ENCODE measurements at regions not wholly inside any gene's neighbourhood (a gene's known extent, or its start where the extent isn't known, plus 50 kb on each side); places are given as distances from the start of the nearest gene placed in this dataset.

GRCh38 chr7:13189668-13190067, 502.2 kb downstream of the ARL4A start:
- Histone ChIP-seq H3K79me2 (ENCODE audit: control insufficient read depth, low read length) (no peaks in the 10 kb centered on the region), H3K4me1 (ENCODE audit: control insufficient read depth, low read length) (no peaks in the 10 kb centered on the region), H3K9me3 (ENCODE audit: control insufficient read depth, insufficient read depth, low read length) (no peaks in the 10 kb centered on the region), H3K36me3 (ENCODE audit: control insufficient read depth, low read length) (no peaks in the 10 kb centered on the region), H3K4me2 (ENCODE audit: low read length) (no peak overlapping the region), H3K4me3 (ENCODE audit: low read length) (no peak overlapping the region), H3K27ac (ENCODE audit: low read depth, low read length) (no peak overlapping the region), H4K20me1 (ENCODE audit: control insufficient read depth, insufficient read depth, low read depth, low read length) (no peaks in the 10 kb centered on the region), H3K9me2 (replicated peaks; ENCODE audit: control insufficient read depth, low read length) (no peaks in the 10 kb centered on the region), H3F3A (ENCODE audit: control insufficient read depth, insufficient read depth) (no peaks in the 10 kb centered on the region), H3K27me3 (ENCODE audit: control insufficient read depth, low read length) (no peaks in the 10 kb centered on the region)
- TF ChIP-seq, protein P1, sequence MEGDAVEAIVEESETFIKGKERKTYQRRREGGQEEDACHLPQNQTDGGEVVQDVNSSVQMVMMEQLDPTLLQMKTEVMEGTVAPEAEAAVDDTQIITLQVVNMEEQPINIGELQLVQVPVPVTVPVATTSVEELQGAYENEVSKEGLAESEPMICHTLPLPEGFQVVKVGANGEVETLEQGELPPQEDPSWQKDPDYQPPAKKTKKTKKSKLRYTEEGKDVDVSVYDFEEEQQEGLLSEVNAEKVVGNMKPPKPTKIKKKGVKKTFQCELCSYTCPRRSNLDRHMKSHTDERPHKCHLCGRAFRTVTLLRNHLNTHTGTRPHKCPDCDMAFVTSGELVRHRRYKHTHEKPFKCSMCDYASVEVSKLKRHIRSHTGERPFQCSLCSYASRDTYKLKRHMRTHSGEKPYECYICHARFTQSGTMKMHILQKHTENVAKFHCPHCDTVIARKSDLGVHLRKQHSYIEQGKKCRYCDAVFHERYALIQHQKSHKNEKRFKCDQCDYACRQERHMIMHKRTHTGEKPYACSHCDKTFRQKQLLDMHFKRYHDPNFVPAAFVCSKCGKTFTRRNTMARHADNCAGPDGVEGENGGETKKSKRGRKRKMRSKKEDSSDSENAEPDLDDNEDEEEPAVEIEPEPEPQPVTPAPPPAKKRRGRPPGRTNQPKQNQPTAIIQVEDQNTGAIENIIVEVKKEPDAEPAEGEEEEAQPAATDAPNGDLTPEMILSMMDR (IDR thresholded peaks at IDR 0.05; ENCODE audit: low read depth, low read length, poor library complexity, severe bottlenecking): no peak
- no peak for TF ChIP-seq EZH2phosphoT487 (IDR thresholded peaks at IDR 0.05; ENCODE audit: borderline replicate concordance, low read length)

DNA sequence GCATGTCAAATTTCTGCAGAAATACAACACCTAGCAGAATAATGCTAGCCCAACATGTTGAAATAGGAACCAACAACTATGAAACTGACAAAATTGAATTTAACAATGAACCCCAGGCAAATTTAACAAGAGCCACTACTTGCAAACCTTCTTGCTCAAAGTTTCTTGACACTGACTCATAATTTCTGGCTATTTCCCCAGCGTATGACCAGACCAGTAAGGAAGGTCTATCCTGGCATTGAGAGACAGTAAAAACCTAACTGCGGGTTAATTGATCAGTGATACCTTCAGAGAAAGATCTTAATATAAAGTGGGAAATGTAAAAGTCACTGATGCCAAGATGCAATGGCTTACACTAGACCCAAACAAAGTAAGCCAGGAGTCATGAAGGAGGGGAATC, 510.1 kb downstream of the ARL4A start:
- no peaks in the 10 kb centered on the region for H3K9me3 ChIP-seq (ENCODE audit: control insufficient read depth, insufficient read depth, low read length)

GRCh38 chr7:13198036-13198435, 510.6 kb downstream of the ARL4A start:
- Histone ChIP-seq H3F3A (ENCODE audit: control insufficient read depth, insufficient read depth) (no peaks in the 10 kb centered on the region), H3K36me3 (ENCODE audit: control insufficient read depth, low read length) (no peaks in the 10 kb centered on the region), H3K79me2 (ENCODE audit: control insufficient read depth, low read length) (no peaks in the 10 kb centered on the region), H3K4me1 (ENCODE audit: control insufficient read depth, low read length) (no peaks in the 10 kb centered on the region), H3K4me2 (ENCODE audit: low read length) (no peak overlapping the region), H3K9me2 (replicated peaks; ENCODE audit: control insufficient read depth, low read length) (no peaks in the 10 kb centered on the region), H4K20me1 (ENCODE audit: control insufficient read depth, insufficient read depth, low read depth, low read length) (no peaks in the 10 kb centered on the region), H3K27ac (ENCODE audit: low read depth, low read length) (no peak overlapping the region), H3K27me3 (ENCODE audit: control insufficient read depth, low read length) (no peaks in the 10 kb centered on the region), H3K9me3 (ENCODE audit: control insufficient read depth, insufficient read depth, low read length) (no peaks in the 10 kb centered on the region), H3K4me3 (ENCODE audit: low read length) (no peak overlapping the region)
- TF ChIP-seq, protein P1 (IDR thresholded peaks at IDR 0.05; ENCODE audit: low read depth, low read length, poor library complexity, severe bottlenecking): no peak
- no peak for TF ChIP-seq EZH2phosphoT487 (IDR thresholded peaks at IDR 0.05; ENCODE audit: borderline replicate concordance, low read length)

More for the DNA sequence above, 510.1 kb downstream of the ARL4A start:
- Histone ChIP-seq H3K4me3 (ENCODE audit: low read length) (no peak overlapping the region), H3F3A (ENCODE audit: control insufficient read depth, insufficient read depth) (no peaks in the 10 kb centered on the region), H3K27ac (ENCODE audit: low read depth, low read length) (no peak overlapping the region), H3K4me2 (ENCODE audit: low read length) (no peak overlapping the region), H3K4me1 (ENCODE audit: control insufficient read depth, low read length) (no peaks in the 10 kb centered on the region), H3K9me2 (replicated peaks; ENCODE audit: control insufficient read depth, low read length) (no peaks in the 10 kb centered on the region), H3K27me3 (ENCODE audit: control insufficient read depth, low read length) (no peaks in the 10 kb centered on the region), H3K36me3 (ENCODE audit: control insufficient read depth, low read length) (no peaks in the 10 kb centered on the region), H3K79me2 (ENCODE audit: control insufficient read depth, low read length) (no peaks in the 10 kb centered on the region), H4K20me1 (ENCODE audit: control insufficient read depth, insufficient read depth, low read depth, low read length) (no peaks in the 10 kb centered on the region)
- TF ChIP-seq, protein P1 (IDR thresholded peaks at IDR 0.05; ENCODE audit: low read depth, low read length, poor library complexity, severe bottlenecking): no peak
- TF ChIP-seq EZH2phosphoT487 (IDR thresholded peaks at IDR 0.05; ENCODE audit: borderline replicate concordance, low read length): no peak

GRCh38 chr7:13198727-13199126, 511.3 kb downstream of the ARL4A start:
- Histone ChIP-seq H3K27ac (ENCODE audit: low read depth, low read length) (no peak overlapping the region), H4K20me1 (ENCODE audit: control insufficient read depth, insufficient read depth, low read depth, low read length) (no peaks in the 10 kb centered on the region), H3K9me2 (replicated peaks; ENCODE audit: control insufficient read depth, low read length) (no peaks in the 10 kb centered on the region), H3K79me2 (ENCODE audit: control insufficient read depth, low read length) (no peaks in the 10 kb centered on the region), H3K4me3 (ENCODE audit: low read length) (no peak overlapping the region), H3K27me3 (ENCODE audit: control insufficient read depth, low read length) (no peaks in the 10 kb centered on the region), H3K36me3 (ENCODE audit: control insufficient read depth, low read length) (no peaks in the 10 kb centered on the region), H3K4me1 (ENCODE audit: control insufficient read depth, low read length) (no peaks in the 10 kb centered on the region), H3K9me3 (ENCODE audit: control insufficient read depth, insufficient read depth, low read length) (no peaks in the 10 kb centered on the region), H3K4me2 (ENCODE audit: low read length) (no peak overlapping the region), H3F3A (ENCODE audit: control insufficient read depth, insufficient read depth) (no peaks in the 10 kb centered on the region)
- TF ChIP-seq, protein P1 (IDR thresholded peaks at IDR 0.05; ENCODE audit: low read depth, low read length, poor library complexity, severe bottlenecking): no peak
- TF ChIP-seq EZH2phosphoT487 (IDR thresholded peaks at IDR 0.05; ENCODE audit: borderline replicate concordance, low read length): no peak

All from DOHH2 (cell line).